WTC11 (cell line): ENCODE measurements at regions not wholly inside any gene's neighbourhood (a gene's known extent, or its start where the extent isn't known, plus 50 kb on each side); places are given as distances from the start of the nearest gene placed in this dataset.

Experiments
- ATAC-seq: fragments of 200-7000 bp; cut with Tn5 transposase; 2 replicates; pipeline ENCODE4 v1.10.0; 2021; ENCODE audit warnings: mild to moderate bottlenecking, moderate library complexity
- CTCF ChIA-PET: fragments of 300-600 bp; sonication (Branson Sonifier 250); formaldehyde crosslinking; loops from one replicate; lab custom pipeline; 2021; ENCODE audit warnings: antibody characterized with exemption; lab: Charles Lee
- POLR2A ChIA-PET: fragments of 350-600 bp; sonication (Branson Sonifier 250); formaldehyde crosslinking; loops from one replicate; lab custom pipeline; 2021; ENCODE audit warnings: antibody characterized with exemption; lab: Charles Lee
- DNase-seq: peaks from one replicate; pipeline ENCODE4 v3.0.0; 2021; ENCODE audit warnings: low spot score
- H3K27ac Mint-ChIP-seq: 2 replicates; pipeline ENCODE4 v1.8.0; 2021; ENCODE audit warnings: mixed read lengths
- H3K27me3 Mint-ChIP-seq: 2 replicates; pipeline ENCODE4 v1.8.0; 2021; ENCODE audit warnings: low read depth, mild to moderate bottlenecking, moderate library complexity, mixed read lengths
- H3K36me3 Mint-ChIP-seq: 2 replicates; pipeline ENCODE4 v1.8.0; 2021; ENCODE audit warnings: mixed read lengths
- H3K4me1 Mint-ChIP-seq: 2 replicates; pipeline ENCODE4 v1.8.0; 2022; ENCODE audit warnings: mixed read lengths
- H3K4me3 Mint-ChIP-seq: 2 replicates; pipeline ENCODE4 v1.8.0; 2021; ENCODE audit warnings: mild to moderate bottlenecking, moderate library complexity, mixed read lengths
- H3K9me3 Mint-ChIP-seq: 2 replicates; pipeline ENCODE4 v1.8.0; 2021; ENCODE audit warnings: mixed read lengths
- ERG ChIP-seq: fragments of 250-450 bp; sonication (Bioruptor Pico); IDR thresholded peaks from 2 replicates; pipeline ENCODE4 v1.8.0; 2021; ENCODE audit warnings: mild to moderate bottlenecking
- FOXP4 ChIP-seq: sonication (generic); formaldehyde crosslinking; IDR thresholded peaks from 2 replicates; pipeline ENCODE4 v1.8.0; 2022; ENCODE audit warnings: mild to moderate bottlenecking, missing genetic modification reagents
- HMGXB4 ChIP-seq: sonication (generic); formaldehyde crosslinking; IDR thresholded peaks from 2 replicates; pipeline ENCODE4 v1.8.1; 2023; ENCODE audit warnings: mild to moderate bottlenecking, moderate library complexity, missing genetic modification reagents
- IRF2 ChIP-seq: sonication (generic); formaldehyde crosslinking; IDR thresholded peaks from 2 replicates; pipeline ENCODE4 v1.8.0; 2022; ENCODE audit warnings: low read depth, missing genetic modification reagents, borderline replicate concordance
- JAZF1 ChIP-seq: fragments of 250-450 bp; sonication (Bioruptor Pico); IDR thresholded peaks from 2 replicates; pipeline ENCODE4 v1.9.0; 2021; ENCODE audit warnings: moderate library complexity, mild to moderate bottlenecking, inconsistent platforms
- NFE2L1 ChIP-seq: sonication (generic); formaldehyde crosslinking; IDR thresholded peaks from 2 replicates; pipeline ENCODE4 v1.8.1; 2023; ENCODE audit warnings: missing genetic modification reagents
- NR2C2 ChIP-seq: sonication (generic); formaldehyde crosslinking; IDR thresholded peaks from 2 replicates; pipeline ENCODE4 v1.8.0; 2022; ENCODE audit warnings: mild to moderate bottlenecking, missing genetic modification reagents
- OVOL2 ChIP-seq: fragments of 250-450 bp; sonication (Bioruptor Pico); IDR thresholded peaks from 2 replicates; pipeline ENCODE4 v1.9.0; 2021; ENCODE audit warnings: mild to moderate bottlenecking, borderline replicate concordance
- PRDM15 ChIP-seq: sonication (generic); formaldehyde crosslinking; IDR thresholded peaks from 2 replicates; pipeline ENCODE4 v1.8.0; 2022; ENCODE audit warnings: missing genetic modification reagents
- SMAD3 ChIP-seq: sonication (generic); formaldehyde crosslinking; IDR thresholded peaks from 2 replicates; pipeline ENCODE4 v1.8.0; 2022; ENCODE audit warnings: missing genetic modification reagents, mild to moderate bottlenecking, borderline replicate concordance
- TCF7 ChIP-seq: sonication (generic); formaldehyde crosslinking; IDR thresholded peaks from 2 replicates; pipeline ENCODE4 v1.8.0; 2022; ENCODE audit warnings: mild to moderate bottlenecking, low read depth, missing genetic modification reagents, moderate library complexity
- USF2 ChIP-seq: sonication (generic); formaldehyde crosslinking; IDR thresholded peaks from 2 replicates; pipeline ENCODE4 v1.8.1; 2023; ENCODE audit warnings: mild to moderate bottlenecking, missing genetic modification reagents, moderate library complexity
- ZBTB43 ChIP-seq: sonication (generic); formaldehyde crosslinking; IDR thresholded peaks from 2 replicates; pipeline ENCODE4 v1.8.1; 2023; ENCODE audit warnings: mild to moderate bottlenecking, missing genetic modification reagents
- ZNF121 ChIP-seq: sonication (generic); formaldehyde crosslinking; IDR thresholded peaks from 2 replicates; pipeline ENCODE4 v1.8.0; 2023; ENCODE audit warnings: missing genetic modification reagents
- ZNF219 ChIP-seq: sonication (generic); formaldehyde crosslinking; IDR thresholded peaks from 2 replicates; pipeline ENCODE4 v1.8.0; 2023; ENCODE audit warnings: missing genetic modification reagents, mild to moderate bottlenecking, borderline replicate concordance
- ZNF396 ChIP-seq: fragments of 250-450 bp; sonication (Bioruptor Pico); IDR thresholded peaks from 2 replicates; pipeline ENCODE4 v1.8.0; 2021; ENCODE audit warnings: mild to moderate bottlenecking, moderate library complexity, borderline replicate concordance

GRCh38 chr16:73131156-73131862 lies 83.4 kb upstream of the ZFHX3 start:
- Mint-ChIP-seq H3K27ac (no peak overlapping the region), H3K27me3 (peaks cover 15% of the 10 kb centered on the region), H3K4me1 (no peaks in the 10 kb centered on the region), H3K4me3 (no peak overlapping the region), H3K9me3 (peaks cover 7% of the 10 kb centered on the region), H3K36me3 (no peaks in the 10 kb centered on the region)
- POLR2A ChIA-PET, result no interaction called here
- DNase-seq, result no peak
- CTCF ChIA-PET, result interaction anchor here (2.1 kb wide), 1 partner anchor 45 kb away, joined by 6 read pairs; no protein-coding TSS in a partner anchor
- TF ChIP-seq NFE2L1 (CRISPR knock-in tag) (no peak), IRF2 (CRISPR knock-in tag) (no peak), SMAD3 (CRISPR knock-in tag) (no peak), FOXP4 (no peak), HMGXB4 (CRISPR knock-in tag) (no peak), ZNF396 (no peak), PRDM15 (CRISPR knock-in tag) (no peak), USF2 (CRISPR knock-in tag) (no peak), ZNF219 (CRISPR knock-in tag) (no peak)
- ATAC-seq, result no peak

- CTCF ChIA-PET, result no interaction called here
- no peak for ATAC-seq
- Mint-ChIP-seq H3K4me1 (no peaks in the 10 kb centered on the region), H3K36me3 (no peaks in the 10 kb centered on the region), H3K9me3 (peaks cover 7% of the 10 kb centered on the region), H3K27me3 (peaks cover 10% of the 10 kb centered on the region)
- POLR2A ChIA-PET, result interaction anchor here (0.8 kb wide), 1 partner anchor 33 kb away, joined by 3 read pairs; no protein-coding TSS in a partner anchor
- TF ChIP-seq JAZF1 (CRISPR knock-in tag) (no peak), ERG (CRISPR knock-in tag) (no peak), USF2 (CRISPR knock-in tag) (no peak), OVOL2 (CRISPR knock-in tag) (no peak), ZBTB43 (CRISPR knock-in tag) (no peak), ZNF121 (CRISPR knock-in tag) (no peak), TCF7 (CRISPR knock-in tag) (no peak), NR2C2 (CRISPR knock-in tag) (no peak)
- TF ChIP-seq, all 79 proteins: peak for 0
- Mint-ChIP-seq H3K4me3 (no peak overlapping the region), H3K27ac (no peak overlapping the region)
- no peak for DNase-seq
Observed at GRCh38 chr16:73129455-73129854, 81.5 kb upstream of the ZFHX3 start.
